Mesothelial cell of epicardium (in vitro differentiated cells): ENCODE measurements at regions not wholly inside any gene's neighbourhood (a gene's known extent, or its start where the extent isn't known, plus 50 kb on each side); places are given as distances from the start of the nearest gene placed in this dataset.

Source experiments
- DNase-seq, 2 experiments: peaks; one replicate each; pipeline ENCODE4 v3.0.0; 2021; ENCODE audit warnings: low spot score in 2 of 2; ENCODE audit not compliant: unreplicated experiment in 2 of 2
- H3K27ac Mint-ChIP-seq: 2 replicates; pipeline ENCODE4 v1.8.0; 2021; ENCODE audit warnings: mixed read lengths
- H3K27me3 Mint-ChIP-seq: 2 replicates; pipeline ENCODE4 v1.8.0; 2021; ENCODE audit warnings: low read depth, mixed read lengths
- H3K36me3 Mint-ChIP-seq: 2 replicates; pipeline ENCODE4 v1.8.0; 2021; ENCODE audit warnings: mixed read lengths
- H3K4me1 Mint-ChIP-seq: 2 replicates; pipeline ENCODE4 v1.8.0; 2021; ENCODE audit warnings: mixed read lengths
- H3K4me3 Mint-ChIP-seq: 2 replicates; pipeline ENCODE4 v1.8.0; 2021; ENCODE audit warnings: mild to moderate bottlenecking, moderate library complexity, mixed read lengths
- H3K9me3 Mint-ChIP-seq: 2 replicates; pipeline ENCODE4 v1.8.0; 2021; ENCODE audit warnings: mixed read lengths
- CTCF ChIP-seq: fragments of 200-600 bp; sonication (generic); IDR thresholded peaks from one replicate; pipeline ENCODE4 v1.5.0; 2021; ENCODE audit warnings: antibody characterized with exemption; ENCODE audit not compliant: unreplicated experiment

- peak overlapping the region; percentile 89 for H3K27ac Mint-ChIP-seq
- no peaks in the 10 kb centered on the region for H3K9me3 Mint-ChIP-seq
- no peak for TF ChIP-seq CTCF
- H3K27me3 Mint-ChIP-seq: no peaks in the 10 kb centered on the region
- H3K4me1 Mint-ChIP-seq: peaks cover 19% of the 10 kb centered on the region
- H3K4me3 Mint-ChIP-seq: no peak overlapping the region
- H3K36me3 Mint-ChIP-seq: no peaks in the 10 kb centered on the region
- DNase-seq: no peak
Observed at GRCh38 chr7:81036057-81036456, 117.2 kb upstream of the SEMA3C start.

- no peak for DNase-seq
- no peaks in the 10 kb centered on the region for H3K27me3 Mint-ChIP-seq
- no peak overlapping the region for H3K4me3 Mint-ChIP-seq
- TF ChIP-seq CTCF: no peak
- H3K4me1 Mint-ChIP-seq: peaks cover 36% of the 10 kb centered on the region
- no peak overlapping the region for H3K27ac Mint-ChIP-seq
- H3K36me3 Mint-ChIP-seq: no peaks in the 10 kb centered on the region
- no peaks in the 10 kb centered on the region for H3K9me3 Mint-ChIP-seq
Observed at GRCh38 chr7:81031996-81032395, 113.1 kb upstream of the SEMA3C start.

GRCh38 chr7:81031243-81031642 lies 112.4 kb upstream of the SEMA3C start:
- H3K27ac Mint-ChIP-seq: no peak overlapping the region
- TF ChIP-seq CTCF: no peak
- no peaks in the 10 kb centered on the region for H3K9me3 Mint-ChIP-seq
- H3K27me3 Mint-ChIP-seq: no peaks in the 10 kb centered on the region
- DNase-seq: no peak
- H3K4me3 Mint-ChIP-seq: no peak overlapping the region
- peaks cover 34% of the 10 kb centered on the region for H3K4me1 Mint-ChIP-seq
- H3K36me3 Mint-ChIP-seq: no peaks in the 10 kb centered on the region

GRCh38 chr7:81030472-81030871 lies 111.6 kb upstream of the SEMA3C start:
- H3K36me3 Mint-ChIP-seq: no peaks in the 10 kb centered on the region
- no peak overlapping the region for H3K27ac Mint-ChIP-seq
- H3K27me3 Mint-ChIP-seq: no peaks in the 10 kb centered on the region
- no peak for DNase-seq
- H3K4me1 Mint-ChIP-seq: peaks cover 27% of the 10 kb centered on the region
- TF ChIP-seq CTCF: no peak
- no peak overlapping the region for H3K4me3 Mint-ChIP-seq
- no peaks in the 10 kb centered on the region for H3K9me3 Mint-ChIP-seq

GRCh38 chr7:81029511-81029910 lies 110.7 kb upstream of the SEMA3C start:
- no peak overlapping the region for H3K4me3 Mint-ChIP-seq
- H3K4me1 Mint-ChIP-seq: peaks cover 23% of the 10 kb centered on the region
- no peaks in the 10 kb centered on the region for H3K27me3 Mint-ChIP-seq
- no peak for DNase-seq
- no peak for TF ChIP-seq CTCF
- no peak overlapping the region for H3K27ac Mint-ChIP-seq
- H3K9me3 Mint-ChIP-seq: no peaks in the 10 kb centered on the region
- no peaks in the 10 kb centered on the region for H3K36me3 Mint-ChIP-seq

GRCh38 chr7:81025360-81025759 lies 106.5 kb upstream of the SEMA3C start:
- H3K27me3 Mint-ChIP-seq: no peaks in the 10 kb centered on the region
- H3K9me3 Mint-ChIP-seq: peaks cover 3% of the 10 kb centered on the region
- no peak for TF ChIP-seq CTCF
- no peak overlapping the region for H3K27ac Mint-ChIP-seq
- no peak for DNase-seq
- H3K36me3 Mint-ChIP-seq: no peaks in the 10 kb centered on the region
- H3K4me1 Mint-ChIP-seq: peaks cover 23% of the 10 kb centered on the region
- H3K4me3 Mint-ChIP-seq: no peak overlapping the region
